LNCAP (cell line): ENCODE measurements at regions not wholly inside any gene's neighbourhood (a gene's known extent, or its start where the extent isn't known, plus 50 kb on each side); places are given as distances from the start of the nearest gene placed in this dataset.

ENCODE experiments used
- CTCF ChIP-seq: fragments of 450-650 bp; IDR thresholded peaks from 2 replicates; pipeline ENCODE4 v1.5.1; 2017; ENCODE audit warnings: mild to moderate bottlenecking

- no peak for TF ChIP-seq CTCF
Measured at GRCh38 chr3:152056073-152056472, 182.6 kb downstream of the SUCNR1 start.

- TF ChIP-seq CTCF: no peak
Measured at GRCh38 chr3:152056481-152056880, 183.0 kb downstream of the SUCNR1 start.

GRCh38 chr3:152056987-152057386 is 183.5 kb downstream of the SUCNR1 start:
- TF ChIP-seq CTCF: no peak

GRCh38 chr3:152058856-152059255 is 185.4 kb downstream of the SUCNR1 start:
- no peak for TF ChIP-seq CTCF

GRCh38 chr3:152060701-152061100 is 187.3 kb downstream of the SUCNR1 start:
- TF ChIP-seq CTCF: no peak

- no peak for TF ChIP-seq CTCF
Measured at GRCh38 chr3:152061296-152061695, 187.9 kb downstream of the SUCNR1 start.

- no peak for TF ChIP-seq CTCF
Measured at GRCh38 chr3:152069871-152070270, 196.4 kb downstream of the SUCNR1 start.

GRCh38 chr3:152071315-152071714 is 197.4 kb upstream of the MBNL1 start:
- TF ChIP-seq CTCF: no peak
